DOHH2 (cell line): ENCODE measurements at regions not wholly inside any gene's neighbourhood (a gene's known extent, or its start where the extent isn't known, plus 50 kb on each side); places are given as distances from the start of the nearest gene placed in this dataset.

Source experiments
- CTCF ChIP-seq: fragments of 200-600 bp; sonication (generic); IDR thresholded peaks from one replicate; pipeline ENCODE4 v1.5.1; 2014; ENCODE audit warnings: antibody characterized with exemption, mild to moderate bottlenecking, low read depth, low read length; ENCODE audit not compliant: poor library complexity, severe bottlenecking
- EZH2phosphoT487 ChIP-seq: fragments of 200-600 bp; sonication (generic); IDR thresholded peaks from 2 replicates; pipeline ENCODE4 v1.6.1; 2017; ENCODE audit warnings: borderline replicate concordance, mild to moderate bottlenecking, antibody characterized with exemption, low read length, moderate library complexity, mixed read lengths

- no peak for TF ChIP-seq CTCF
- no peak for TF ChIP-seq EZH2phosphoT487
These were observed 297.6 kb upstream of the IGFBP3 start for GRCh38 chr7:46218461-46219200.
